MM.1S (cell line): ENCODE measurements at regions not wholly inside any gene's neighbourhood (a gene's known extent, or its start where the extent isn't known, plus 50 kb on each side); places are given as distances from the start of the nearest gene placed in this dataset.
"Not testable (repeated sequence)": the region's sequence is repeated elsewhere in the genome, so short reads cannot be mapped to it uniquely, and the experiment has no call there.

Source experiments
- DNase-seq: peaks from one replicate; pipeline ENCODE4 v3.0.0-alpha.2; 2015
- H2AFZ ChIP-seq: fragments of 300-600 bp; sonication (generic); 2 replicates; pipeline ENCODE4 v1.6.0; 2016; ENCODE audit warnings: antibody characterized with exemption, low read length
- H3F3A ChIP-seq: fragments of 300-600 bp; sonication (generic); 2 replicates; pipeline ENCODE4 v1.6.1; 2016; ENCODE audit warnings: mild to moderate bottlenecking, antibody characterized with exemption, low read length, moderate library complexity, mixed read lengths; ENCODE audit not compliant: insufficient read depth
- H3K27ac ChIP-seq: fragments of 300-600 bp; sonication (generic); 2 replicates; pipeline ENCODE4 v1.5.1; 2016; ENCODE audit warnings: mild to moderate bottlenecking, low read length
- H3K27me3 ChIP-seq: fragments of 300-600 bp; sonication (generic); replicated peaks from 2 replicates; pipeline ENCODE4 v1.6.0; 2016; ENCODE audit warnings: low read length; ENCODE audit not compliant: insufficient read depth
- H3K36me3 ChIP-seq: fragments of 300-600 bp; sonication (generic); replicated peaks from 2 replicates; pipeline ENCODE4 v1.6.1; 2016; ENCODE audit warnings: mild to moderate bottlenecking, low read length, mixed read lengths; ENCODE audit not compliant: insufficient read depth
- H3K4me1 ChIP-seq: fragments of 300-600 bp; sonication (generic); 2 replicates; pipeline ENCODE4 v1.6.1; 2016; ENCODE audit warnings: low read length, mixed read lengths
- H3K4me2 ChIP-seq: fragments of 300-600 bp; sonication (generic); 2 replicates; pipeline ENCODE4 v1.6.0; 2016; ENCODE audit warnings: low read depth, low read length
- H3K4me3 ChIP-seq: fragments of 300-600 bp; sonication (generic); 2 replicates; pipeline ENCODE4 v1.5.1; 2016; ENCODE audit warnings: low read length, mixed read lengths
- H3K79me2 ChIP-seq: fragments of 300-600 bp; sonication (generic); 2 replicates; pipeline ENCODE4 v1.6.1; 2016; ENCODE audit warnings: mixed run types, low read length, mixed read lengths
- H3K9ac ChIP-seq: fragments of 300-600 bp; sonication (generic); 2 replicates; pipeline ENCODE4 v1.6.1; 2016; ENCODE audit warnings: low read length, mixed read lengths
- H3K9me2 ChIP-seq: fragments of 300-600 bp; sonication (generic); replicated peaks from 2 replicates; pipeline ENCODE4 v1.6.1; 2016; ENCODE audit warnings: mild to moderate bottlenecking, low read length, mixed read lengths; ENCODE audit not compliant: insufficient read depth
- H3K9me3 ChIP-seq: fragments of 300-600 bp; sonication (generic); replicated peaks from 2 replicates; pipeline ENCODE4 v1.6.1; 2016; ENCODE audit warnings: mild to moderate bottlenecking, low read length, mixed read lengths; ENCODE audit not compliant: insufficient read depth
- H4K20me1 ChIP-seq: fragments of 300-600 bp; sonication (generic); 2 replicates; pipeline ENCODE4 v1.6.1; 2016; ENCODE audit warnings: mild to moderate bottlenecking, low read length, moderate library complexity, mixed read lengths; ENCODE audit not compliant: insufficient read depth
- CTCF ChIP-seq: fragments of 300-600 bp; sonication (generic); IDR thresholded peaks from 2 replicates; pipeline ENCODE4 v1.5.1; 2016; ENCODE audit warnings: antibody characterized with exemption, low read length, mixed read lengths
- EZH2 ChIP-seq: fragments of 300-600 bp; sonication (generic); optimal IDR thresholded peaks from 2 replicates; pipeline ENCODE3; 2017; ENCODE audit warnings: low read depth, mild to moderate bottlenecking, antibody characterized with exemption, low read length, mixed read lengths
- EZH2phosphoT487 ChIP-seq: fragments of 300-600 bp; sonication (generic); IDR thresholded peaks from 2 replicates; pipeline ENCODE4 v1.6.1; 2018; ENCODE audit warnings: antibody characterized with exemption, low read length

DNA sequence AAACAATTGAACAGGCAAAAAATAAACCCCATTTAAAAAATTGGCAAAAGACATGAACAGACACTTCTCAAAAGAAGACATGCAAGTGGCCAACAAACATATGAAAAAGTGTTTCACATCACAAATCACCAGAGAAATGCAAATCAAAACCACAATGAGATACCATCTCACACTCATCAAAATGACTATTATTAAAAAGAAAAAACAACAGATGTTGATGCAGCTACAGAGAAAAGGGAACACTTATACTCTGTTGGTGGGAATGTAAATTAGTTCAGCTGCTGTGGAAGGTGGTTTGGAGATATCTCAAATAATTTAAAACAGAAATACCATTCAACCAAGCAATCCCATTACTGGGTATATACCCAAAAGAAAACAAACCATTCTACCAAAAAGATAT, 83.1 kb upstream of the TMTC2 start:
- not testable (repeated sequence) for H3K79me2 ChIP-seq, H3K9me2 ChIP-seq, H3F3A ChIP-seq, H3K9ac ChIP-seq, H2AFZ ChIP-seq, H3K9me3 ChIP-seq, H3K36me3 ChIP-seq, H3K27ac ChIP-seq, H3K27me3 ChIP-seq, H3K4me2 ChIP-seq, H4K20me1 ChIP-seq, H3K4me1 ChIP-seq, H3K4me3 ChIP-seq, DNase-seq

- Histone ChIP-seq H2AFZ (no peak overlapping the region), H3K9me2 (no peaks in the 10 kb centered on the region), H3K4me1 (no peaks in the 10 kb centered on the region), H3K9ac (no peak overlapping the region), H3K27me3 (no peaks in the 10 kb centered on the region), H4K20me1 (no peaks in the 10 kb centered on the region), H3K27ac (no peak overlapping the region), H3K36me3 (no peaks in the 10 kb centered on the region), H3K4me3 (no peak overlapping the region), H3K4me2 (no peak overlapping the region), H3K79me2 (no peaks in the 10 kb centered on the region), H3K9me3 (no peaks in the 10 kb centered on the region), H3F3A (no peaks in the 10 kb centered on the region)
- no peak for TF ChIP-seq CTCF
- no peak for DNase-seq
Observed at GRCh38 chr12:82605115-82605514, 81.6 kb upstream of the TMTC2 start.

- no peak for DNase-seq
- no peak overlapping the region for H3K9ac ChIP-seq
- no peaks in the 10 kb centered on the region for H3K27me3 ChIP-seq
- no peak overlapping the region for H3K27ac ChIP-seq
- TF ChIP-seq EZH2phosphoT487 (no peak), EZH2 (no peak), CTCF (no peak)
- H3K9me2 ChIP-seq: no peaks in the 10 kb centered on the region
- H3K79me2 ChIP-seq: no peaks in the 10 kb centered on the region
- H3K4me2 ChIP-seq: no peak overlapping the region
- H3K36me3 ChIP-seq: no peaks in the 10 kb centered on the region
- H3K4me1 ChIP-seq: no peaks in the 10 kb centered on the region
- H3K9me3 ChIP-seq: no peaks in the 10 kb centered on the region
- H3F3A ChIP-seq: no peaks in the 10 kb centered on the region
- H4K20me1 ChIP-seq: no peaks in the 10 kb centered on the region
- no peak overlapping the region for H2AFZ ChIP-seq
- H3K4me3 ChIP-seq: no peak overlapping the region
Observed at GRCh38 chr12:82608706-82609105, 78.0 kb upstream of the TMTC2 start.

DNA sequence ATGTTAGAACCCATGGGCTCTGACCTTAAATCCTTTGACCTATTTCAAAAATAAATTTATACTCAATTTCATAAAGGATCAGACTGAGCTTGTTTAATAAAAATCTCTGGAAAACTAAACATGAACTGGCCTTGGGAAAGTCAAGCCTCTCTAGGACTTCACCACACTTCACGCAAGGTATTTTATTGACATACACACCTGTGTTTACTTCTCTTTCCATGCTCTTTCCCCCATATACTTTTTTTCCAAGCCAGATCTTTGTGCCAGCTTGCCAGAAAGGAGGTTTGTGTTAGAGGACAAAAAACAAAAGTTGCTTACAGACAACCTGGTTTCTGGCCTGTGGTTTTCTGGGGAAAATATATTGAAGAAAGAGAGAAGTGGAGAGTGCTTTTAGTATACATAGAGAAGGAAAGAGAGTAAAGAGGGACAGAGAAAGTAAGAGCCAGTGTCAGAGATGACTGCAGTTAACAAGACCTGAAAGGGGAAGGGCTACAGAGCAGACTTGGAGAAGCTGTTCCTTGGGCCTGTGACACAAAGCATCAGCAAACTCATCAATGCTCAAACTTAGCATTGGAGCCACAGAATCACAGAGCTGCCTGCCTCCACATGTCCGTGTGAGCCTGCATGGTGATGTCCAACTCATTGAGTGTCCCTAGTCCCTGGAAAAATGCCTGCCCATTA, 77.3 kb upstream of the TMTC2 start:
- no peak overlapping the region for H3K9ac ChIP-seq
- no peaks in the 10 kb centered on the region for H3K36me3 ChIP-seq
- H3K4me2 ChIP-seq: no peak overlapping the region
- no peak for DNase-seq
- no peak for TF ChIP-seq EZH2phosphoT487
- TF ChIP-seq CTCF: no peak
- no peak for TF ChIP-seq EZH2
- H3K9me3 ChIP-seq: no peaks in the 10 kb centered on the region
- H3F3A ChIP-seq: no peaks in the 10 kb centered on the region
- no peaks in the 10 kb centered on the region for H3K27me3 ChIP-seq
- H3K9me2 ChIP-seq: no peaks in the 10 kb centered on the region
- no peaks in the 10 kb centered on the region for H3K79me2 ChIP-seq
- H4K20me1 ChIP-seq: no peaks in the 10 kb centered on the region
- no peak overlapping the region for H2AFZ ChIP-seq
- no peak overlapping the region for H3K27ac ChIP-seq
- no peak overlapping the region for H3K4me3 ChIP-seq
- H3K4me1 ChIP-seq: no peaks in the 10 kb centered on the region
